Activated CD4-positive, alpha-beta T cell treated with anti-CD3 and anti-CD28 coated beads, Interleukin-2, Interleukin-4, amounts not matched to agents 100 ng/mL and 50 ng/mL, durations not matched to agents 16 hours and 8 hours (primary cell): ENCODE measurements at regions not wholly inside any gene's neighbourhood (a gene's known extent, or its start where the extent isn't known, plus 50 kb on each side); places are given as distances from the start of the nearest gene placed in this dataset.

Experiments used
- DNase-seq: peaks from one replicate; pipeline ENCODE4 v3.0.0-alpha.2; 2020; ENCODE audit warnings: low spot score

DNA sequence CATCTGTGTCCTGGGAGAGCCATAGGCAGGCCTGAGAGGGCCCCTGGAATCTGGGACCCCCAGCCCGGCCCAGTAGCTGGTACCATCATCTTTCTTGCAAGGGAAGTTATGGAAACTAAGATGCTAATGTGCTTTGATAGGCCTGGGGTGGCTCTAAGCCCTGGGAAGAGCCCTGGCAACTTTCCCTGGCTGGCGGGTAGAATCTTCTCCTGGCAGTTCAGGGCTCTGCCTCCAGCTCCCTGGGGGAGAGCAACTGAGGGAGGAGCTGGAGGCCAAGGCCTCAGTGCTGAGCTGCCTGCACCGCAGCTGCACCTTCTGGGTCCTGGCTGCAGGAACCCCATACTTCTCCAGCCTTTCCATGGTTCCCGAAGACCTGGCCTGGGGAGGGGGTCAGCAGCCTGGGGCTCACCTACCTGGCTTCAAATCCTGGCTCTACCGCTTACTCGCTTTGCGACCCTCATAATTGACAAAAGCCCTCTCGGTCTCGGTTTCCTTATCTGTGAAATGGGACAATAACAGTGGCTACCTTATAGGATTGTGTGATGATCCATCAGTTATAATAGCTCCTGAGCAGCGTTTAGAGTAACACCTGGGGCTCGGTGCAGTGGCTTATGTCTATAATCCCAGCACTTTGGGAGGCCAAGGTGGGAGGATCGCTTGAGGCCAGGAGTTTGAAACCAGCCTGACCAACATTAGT lies 333.7 kb downstream of the SEC14L1 start:
- DNase-seq = no peak

DNA sequence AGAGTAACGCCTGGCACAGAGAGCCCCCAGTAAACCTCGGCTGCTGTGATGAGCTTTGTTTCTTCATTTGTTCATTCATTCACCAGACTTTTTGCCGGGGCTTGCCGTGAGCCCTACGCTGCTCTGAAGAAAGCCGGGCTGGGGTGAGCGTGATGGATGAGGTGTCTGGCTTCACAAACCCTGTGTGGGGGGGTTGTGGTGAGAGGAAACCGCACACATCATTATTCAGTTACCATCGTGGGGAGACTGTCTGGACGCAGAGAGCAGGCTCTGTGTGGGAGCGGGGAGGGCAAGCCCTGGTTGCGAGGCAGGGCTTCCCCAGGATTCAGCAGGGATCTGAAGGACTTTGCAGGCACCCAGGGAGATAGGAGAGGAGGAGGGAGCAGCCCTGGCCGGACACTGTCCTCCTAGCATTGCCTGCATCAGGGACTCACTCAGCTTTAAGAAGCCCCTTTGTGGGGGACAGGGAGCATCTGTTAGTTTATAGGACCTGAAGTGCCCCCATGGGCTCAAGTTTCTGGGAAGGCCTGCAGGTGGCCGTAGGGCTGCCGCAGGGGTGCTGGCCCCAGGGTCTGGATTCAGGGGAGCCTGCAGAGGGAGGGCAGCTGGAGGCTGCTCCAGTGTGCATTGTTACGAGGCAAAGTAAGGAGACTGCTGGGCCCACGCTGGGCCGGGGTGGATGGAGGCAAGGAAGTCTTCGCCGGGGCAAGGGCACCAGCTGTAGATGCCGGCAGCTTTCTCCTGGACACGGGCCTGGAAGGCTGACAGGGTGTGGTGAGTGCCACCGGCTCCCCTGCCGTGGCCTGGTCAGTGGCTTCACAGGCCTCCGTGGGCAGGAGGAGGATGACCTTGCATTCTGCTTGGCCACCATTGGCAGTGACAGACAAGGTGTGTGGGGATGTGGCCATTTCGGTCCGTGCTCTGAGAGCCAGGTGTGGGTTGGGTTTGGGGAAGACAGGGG lies 334.5 kb downstream of the SEC14L1 start:
- no peak for DNase-seq

DNA sequence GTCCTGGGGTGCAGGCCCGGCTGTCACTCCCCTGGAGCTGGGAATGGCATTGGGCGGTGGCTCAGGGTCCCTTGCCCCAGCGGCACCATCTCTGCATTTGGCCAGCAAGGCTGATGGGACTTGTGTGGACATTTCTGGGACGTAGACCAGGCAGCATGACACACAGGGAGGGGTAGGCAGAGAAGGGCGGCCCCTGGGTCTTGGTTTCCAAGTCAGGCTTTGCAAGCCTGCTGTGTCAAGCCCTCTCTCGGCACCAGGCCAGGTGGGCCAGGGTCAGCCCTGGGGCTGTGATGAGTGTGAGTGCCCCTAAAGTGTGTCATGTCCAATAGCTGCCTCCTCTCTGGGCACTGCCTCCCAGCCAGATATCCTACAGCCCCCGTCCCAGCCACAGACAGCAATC lies 335.2 kb downstream of the SEC14L1 start:
- DNase-seq = no peak

DNA sequence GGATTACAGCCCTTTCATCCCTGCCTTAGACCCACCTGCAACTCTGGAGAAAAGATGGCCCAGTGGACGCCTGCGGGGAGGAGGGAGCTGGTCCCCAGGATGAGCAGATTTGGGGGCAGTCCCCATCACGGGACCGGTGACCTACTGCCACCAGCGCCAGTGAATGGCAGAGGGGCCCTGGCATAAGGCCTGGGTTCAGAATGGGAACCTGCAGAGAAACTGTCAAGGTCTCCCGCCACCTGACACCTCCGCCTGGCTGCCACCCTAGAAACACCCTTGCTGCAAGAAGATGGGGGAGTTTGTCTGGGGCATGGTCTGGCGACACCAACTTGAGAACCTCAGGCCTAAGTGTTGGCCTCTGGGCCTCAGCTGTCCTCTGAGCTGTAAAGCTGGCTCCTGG lies 335.7 kb downstream of the SEC14L1 start:
- DNase-seq = no peak

DNA sequence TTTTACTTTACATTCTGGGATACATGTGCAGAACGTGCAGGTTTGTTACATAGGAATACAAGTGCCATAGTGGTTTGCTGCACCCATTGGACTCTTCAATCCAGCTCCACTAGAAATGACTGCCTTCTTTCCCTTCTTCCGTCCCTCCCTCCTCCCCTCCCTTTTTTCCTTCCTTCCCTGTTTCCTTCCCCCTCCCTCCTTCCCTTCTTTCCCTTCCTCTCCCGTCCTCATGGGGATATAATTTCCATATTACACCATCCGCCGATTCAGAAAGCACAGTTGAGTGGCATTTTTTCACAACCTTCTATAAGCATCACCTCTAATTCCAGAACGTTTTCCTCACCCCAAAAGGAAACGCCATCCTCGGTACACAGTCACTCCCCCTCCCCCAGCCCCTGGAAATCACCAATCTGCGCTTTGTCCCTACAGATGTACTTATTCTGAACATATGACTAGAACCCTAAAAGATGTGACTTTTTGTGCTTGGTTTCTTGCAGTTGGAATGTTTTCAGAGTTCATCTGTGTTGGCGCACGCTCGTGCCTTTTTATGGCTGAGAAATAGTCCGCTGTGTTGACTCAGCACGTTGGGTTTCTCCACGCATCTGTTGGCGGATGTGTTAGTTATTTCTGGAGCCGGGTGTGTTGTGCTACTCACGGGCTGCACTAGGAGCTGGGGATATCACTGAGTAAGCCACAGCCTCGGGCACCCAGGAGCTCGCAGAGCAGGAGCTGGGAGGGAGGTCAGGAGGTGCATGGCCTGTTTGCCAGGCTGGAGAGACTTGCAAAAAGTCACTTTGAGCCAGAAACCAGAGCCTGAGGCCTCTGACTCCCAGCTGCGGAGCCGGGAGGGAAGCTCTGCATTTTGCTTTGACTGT lies 336.4 kb downstream of the SEC14L1 start:
- DNase-seq = peak; percentile 45

DNA sequence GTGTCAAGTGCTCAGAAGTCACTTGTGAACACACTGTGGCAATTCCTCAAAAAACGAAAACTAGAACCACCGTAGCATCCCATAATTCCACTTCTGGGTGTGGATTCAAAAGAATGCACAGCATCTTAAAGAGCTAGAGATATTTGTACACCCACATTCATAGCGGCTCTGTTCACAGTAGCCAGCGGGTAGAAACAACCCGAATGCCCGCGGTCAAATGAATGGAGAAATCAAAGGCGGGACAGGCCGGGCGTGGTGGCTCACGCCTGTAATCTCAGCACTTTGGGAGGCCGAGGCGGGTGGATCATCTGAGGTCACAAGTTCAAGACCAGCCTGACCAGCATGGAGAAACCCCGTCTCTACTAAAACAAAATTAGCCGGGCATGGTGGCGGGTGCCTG lies 337.5 kb downstream of the SEC14L1 start:
- no peak for DNase-seq

DNA sequence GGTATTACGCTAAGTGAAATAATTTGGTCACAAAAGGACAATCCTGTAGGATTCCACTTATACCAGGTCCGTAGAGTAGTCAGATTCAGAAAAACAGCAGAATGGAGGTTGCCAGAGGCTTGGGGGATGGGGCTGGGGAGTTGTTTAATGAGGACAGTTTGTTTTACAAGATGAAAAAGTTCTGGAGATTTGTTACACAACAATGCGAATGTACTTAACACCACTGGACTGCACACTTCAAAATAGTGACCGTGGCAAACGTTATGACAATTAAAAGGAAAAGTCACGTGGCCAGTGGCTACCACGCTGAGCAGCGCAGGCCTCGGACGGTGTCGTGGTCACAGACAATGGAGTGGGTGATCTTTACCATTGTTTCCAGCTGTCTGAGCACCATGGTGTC lies 338.1 kb downstream of the SEC14L1 start:
- no peak for DNase-seq

DNA sequence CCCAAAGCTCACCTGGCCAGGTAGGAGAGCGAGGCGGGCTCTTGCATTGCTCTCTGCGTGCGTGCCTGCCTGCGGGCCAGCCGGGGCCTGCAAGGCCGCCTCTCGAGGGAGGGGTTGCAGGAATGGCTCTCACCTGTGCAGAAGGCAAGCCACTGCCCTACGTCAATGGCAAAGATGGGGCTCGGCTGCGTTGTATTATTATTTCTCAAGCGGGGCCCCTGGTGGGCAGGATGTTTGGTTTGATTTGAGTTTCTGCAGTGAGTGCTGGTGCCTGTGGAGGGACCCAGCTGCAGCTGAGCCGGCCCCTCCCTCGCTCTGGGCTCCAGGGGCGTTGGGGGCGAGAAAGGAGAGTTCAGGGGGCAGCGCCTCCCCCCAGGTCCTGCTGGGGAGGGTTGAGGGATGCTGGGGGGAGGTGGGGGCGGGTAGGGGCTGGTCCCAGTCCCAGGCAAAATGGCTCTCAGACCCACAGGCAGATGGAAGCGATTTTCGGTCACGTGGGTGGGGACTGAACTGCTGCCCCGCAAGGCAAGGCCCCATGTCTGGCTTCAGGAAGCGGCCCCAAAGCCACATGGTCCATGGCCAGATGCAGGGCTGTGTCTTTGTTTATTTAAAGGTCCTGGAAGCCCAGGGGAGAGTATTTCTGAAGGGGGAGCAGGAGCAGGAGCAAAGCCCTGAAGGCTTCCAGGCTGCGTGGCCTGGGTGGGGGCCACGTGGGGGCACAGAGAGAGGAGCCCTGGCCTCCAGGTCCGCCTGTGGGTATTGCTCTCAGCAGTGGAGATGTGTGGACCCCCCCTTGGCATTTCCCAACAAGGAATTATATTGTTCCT lies 338.8 kb downstream of the SEC14L1 start:
- DNase-seq = no peak

DNA sequence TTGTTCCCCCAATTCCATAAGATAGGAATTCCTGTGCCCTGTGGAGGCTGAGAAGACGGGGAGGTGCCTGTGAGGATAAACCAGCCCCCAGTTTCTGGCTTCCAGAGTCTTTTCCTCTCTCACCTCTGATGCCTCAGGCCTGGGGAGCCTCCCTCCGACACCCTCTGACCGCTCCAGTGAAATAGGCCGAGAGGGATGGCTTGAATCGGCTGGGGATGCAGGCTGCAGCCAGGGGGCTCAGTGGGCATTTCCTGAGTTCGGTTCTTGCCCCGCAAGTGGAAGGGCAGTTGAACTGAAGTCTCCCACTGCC lies 339.4 kb downstream of the SEC14L1 start:
- DNase-seq = no peak

DNA sequence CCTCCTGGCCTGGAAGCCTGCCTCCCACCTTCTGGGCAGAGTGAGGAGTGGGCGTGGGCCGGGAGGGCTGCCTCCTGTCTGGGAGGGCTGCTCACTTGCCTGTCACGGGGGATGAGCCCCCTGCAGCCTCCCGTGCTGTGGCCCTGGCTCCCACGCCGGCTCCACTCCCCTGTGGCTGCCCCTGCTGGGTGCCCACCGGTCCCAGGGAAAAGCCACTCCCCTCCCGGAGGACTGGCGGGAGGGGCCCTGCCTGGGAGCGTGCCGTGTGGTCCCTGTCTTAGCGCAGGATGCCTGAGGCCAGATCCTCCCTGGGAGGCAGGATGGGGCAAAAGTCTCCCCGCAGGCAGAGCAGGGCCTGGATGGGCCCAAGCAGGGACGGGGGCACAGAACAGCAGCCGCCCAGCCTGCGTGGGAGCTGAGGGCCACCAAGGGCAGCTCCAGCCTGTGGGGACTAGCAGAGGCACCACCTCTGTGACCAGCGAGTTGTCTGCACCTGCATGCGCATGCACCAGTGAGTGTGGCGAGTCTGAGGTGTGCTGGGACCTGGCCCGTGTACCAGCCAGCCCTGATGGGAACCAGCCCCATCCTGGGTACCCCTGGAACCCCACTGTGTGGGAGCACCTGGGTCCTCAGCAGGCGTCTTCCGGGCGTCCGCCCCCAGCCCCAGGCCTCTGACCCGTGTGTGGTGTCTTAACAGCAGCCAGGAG lies 339.9 kb downstream of the SEC14L1 start:
- no peak for DNase-seq

DNA sequence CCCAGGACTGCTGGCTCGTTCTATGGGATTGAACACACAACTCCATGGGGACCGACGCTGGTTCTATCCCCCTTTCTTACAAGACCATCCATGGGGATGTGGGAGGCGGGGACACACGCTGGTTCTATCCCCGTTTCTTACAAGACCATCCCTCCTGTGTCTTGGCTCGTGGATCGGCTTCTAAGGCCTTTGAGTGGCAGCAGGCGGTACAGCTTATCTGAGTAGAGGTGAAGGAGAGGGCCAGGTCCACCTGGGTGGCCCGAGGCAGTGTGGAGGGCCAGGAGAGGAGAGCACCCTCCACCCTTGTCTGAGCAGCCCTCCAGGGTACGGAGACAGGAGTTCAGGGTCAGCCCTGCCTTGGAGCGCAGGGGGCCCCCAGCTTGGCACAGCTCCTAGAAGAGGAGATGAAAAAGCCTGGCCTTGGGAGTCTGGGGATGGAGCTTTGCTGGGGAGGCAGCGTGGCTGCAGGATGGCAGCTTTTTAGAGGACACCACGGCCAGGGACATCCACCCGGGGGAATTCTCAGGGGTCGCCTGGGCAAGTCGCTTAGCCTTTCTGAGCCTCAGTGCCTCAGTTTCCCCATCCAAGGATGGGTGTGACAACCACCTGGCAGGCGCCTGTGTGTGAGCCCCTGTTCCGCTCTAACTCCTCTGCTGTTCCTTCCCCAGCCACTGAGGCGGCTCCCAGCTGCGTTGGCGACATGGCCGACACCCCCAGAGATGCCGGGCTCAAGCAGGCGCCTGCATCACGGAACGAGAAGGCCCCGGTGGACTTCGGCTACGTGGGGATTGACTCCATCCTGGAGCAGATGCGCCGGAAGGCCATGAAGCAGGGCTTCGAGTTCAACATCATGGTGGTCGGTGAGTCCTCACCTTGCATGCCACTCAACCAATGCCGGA lies 341.0 kb downstream of the SEC14L1 start:
- DNase-seq = no peak

DNA sequence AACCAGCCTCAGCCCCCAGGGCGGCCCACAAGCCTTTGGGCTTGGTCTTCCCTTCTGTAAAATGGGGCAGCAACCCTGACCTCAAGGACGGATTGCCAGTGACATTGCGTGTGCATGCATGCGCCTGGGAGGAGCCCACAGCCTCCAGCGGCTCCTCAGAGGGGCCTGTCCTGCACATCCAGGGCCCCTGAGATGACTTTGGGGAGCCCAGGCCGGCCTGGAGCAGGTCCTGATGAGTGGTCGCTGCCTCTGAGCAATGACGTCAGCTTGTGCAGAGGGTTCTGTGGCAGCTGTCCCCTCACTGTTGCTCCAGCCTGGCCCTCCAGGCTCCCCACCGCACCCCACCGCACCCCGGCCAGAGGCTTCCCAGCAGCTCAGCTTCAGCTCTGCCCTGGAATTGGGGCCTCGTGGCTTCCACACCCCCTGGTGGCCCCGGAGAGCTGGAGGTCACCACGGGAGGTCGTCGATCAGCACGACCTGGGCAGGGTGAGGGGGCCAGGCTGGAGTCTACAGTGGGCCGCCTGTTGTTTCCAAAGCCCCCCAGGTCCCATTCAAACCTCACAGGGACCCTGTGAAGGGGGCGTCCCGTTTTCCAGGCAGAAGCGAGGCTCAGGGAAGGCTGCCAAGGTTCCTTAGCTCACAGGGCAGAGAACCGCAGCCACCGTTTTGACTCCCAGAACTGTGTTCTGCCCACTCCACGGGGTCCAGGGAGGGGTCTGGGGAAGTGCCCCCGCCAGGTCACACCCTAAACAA lies 341.8 kb downstream of the SEC14L1 start:
- DNase-seq = no peak

DNA sequence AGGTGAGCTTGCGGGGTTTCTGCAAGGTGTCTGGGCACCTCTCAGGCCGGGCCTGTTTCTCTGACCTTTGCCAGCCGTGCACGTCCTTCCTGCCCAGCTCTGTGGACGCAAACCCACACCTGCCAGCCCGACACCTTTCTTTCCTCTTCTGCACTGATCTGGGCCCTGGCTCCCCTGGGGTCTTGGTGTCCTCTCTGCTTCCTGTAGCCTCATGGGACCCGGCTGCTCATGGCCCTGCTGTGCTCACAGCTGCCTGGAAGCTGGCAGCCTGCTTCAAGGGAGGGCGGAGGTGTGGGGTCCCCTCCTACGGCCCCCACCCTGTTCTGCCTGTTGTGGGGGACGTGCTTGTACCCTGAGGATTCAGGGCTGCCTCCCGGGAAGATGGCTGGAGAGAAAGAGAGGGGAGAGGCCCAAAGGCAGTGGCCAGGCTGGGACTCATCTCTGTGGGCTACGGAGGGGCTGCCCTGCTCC lies 342.4 kb downstream of the SEC14L1 start:
- no peak for DNase-seq

DNA sequence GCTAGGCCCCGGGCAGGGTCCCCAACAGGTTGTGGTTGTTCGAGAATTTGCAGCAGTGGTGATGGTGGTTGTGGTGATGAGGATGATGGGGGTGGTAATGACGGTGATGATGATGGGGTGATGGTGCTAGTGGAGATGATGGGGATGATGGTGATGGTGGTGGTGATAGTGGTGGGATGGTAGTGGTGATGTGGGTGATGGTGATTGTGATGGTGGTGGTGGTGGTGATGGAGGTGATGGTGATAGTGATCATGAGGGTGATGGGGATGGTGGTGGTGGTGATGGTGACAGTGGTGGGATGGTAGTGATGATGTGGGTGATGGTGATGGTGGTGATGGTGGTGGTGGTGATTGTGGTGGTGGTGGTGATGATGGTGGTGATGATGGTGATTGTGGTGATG lies 343.3 kb downstream of the SEC14L1 start:
- no peak for DNase-seq

DNA sequence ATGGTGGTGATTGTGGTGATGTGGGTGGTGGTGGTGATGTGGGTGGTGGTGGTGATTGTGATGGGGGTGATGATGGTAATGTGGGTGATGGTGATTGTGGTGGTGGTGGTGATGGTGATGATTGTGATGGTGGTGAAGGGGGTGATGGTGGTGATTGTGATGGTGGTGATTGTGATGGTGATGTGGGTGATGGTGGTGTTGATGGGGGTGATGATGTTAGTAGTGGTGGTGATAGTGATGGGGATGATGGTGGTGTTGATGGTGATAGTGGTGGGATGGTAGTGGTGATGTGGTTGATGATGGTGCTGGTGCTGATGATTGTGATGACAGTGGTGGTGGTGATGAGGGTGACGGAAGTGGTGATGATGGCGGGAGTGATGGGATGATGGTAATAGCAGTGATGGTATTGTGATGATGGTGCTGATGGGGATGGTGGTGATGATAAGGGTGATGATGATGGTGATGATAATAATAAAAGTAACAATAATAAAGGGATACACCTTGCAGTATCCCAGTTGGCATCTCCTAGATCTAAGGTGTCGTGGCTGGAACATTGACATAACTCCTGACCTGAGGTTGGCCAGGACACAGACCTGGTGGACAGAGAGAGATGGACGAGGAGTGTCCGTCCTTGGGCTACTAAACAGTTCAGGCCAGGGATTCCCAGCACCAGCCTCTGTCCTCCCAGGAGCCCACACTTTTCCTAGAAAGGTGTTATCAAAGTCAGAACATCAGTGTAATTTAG lies 344.5 kb downstream of the SEC14L1 start:
- DNase-seq = no peak

DNA sequence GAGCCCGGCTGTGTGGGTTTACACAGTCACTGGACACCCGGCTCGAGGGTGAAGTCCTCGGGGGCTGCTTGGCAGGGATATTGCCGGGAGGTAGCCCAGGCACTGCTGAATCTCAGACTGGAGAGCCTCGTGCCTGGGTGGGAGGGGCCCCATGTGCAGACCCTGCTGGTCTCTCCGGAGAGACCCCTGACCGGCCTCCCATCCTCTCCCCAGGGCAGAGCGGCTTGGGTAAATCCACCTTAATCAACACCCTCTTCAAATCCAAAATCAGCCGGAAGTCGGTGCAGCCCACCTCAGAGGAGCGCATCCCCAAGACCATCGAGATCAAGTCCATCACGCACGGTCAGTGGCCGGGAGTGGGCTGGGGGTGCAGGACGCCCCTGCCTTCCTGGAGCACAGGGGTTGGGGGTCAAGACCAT lies 346.5 kb downstream of the SEC14L1 start:
- DNase-seq = no peak

DNA sequence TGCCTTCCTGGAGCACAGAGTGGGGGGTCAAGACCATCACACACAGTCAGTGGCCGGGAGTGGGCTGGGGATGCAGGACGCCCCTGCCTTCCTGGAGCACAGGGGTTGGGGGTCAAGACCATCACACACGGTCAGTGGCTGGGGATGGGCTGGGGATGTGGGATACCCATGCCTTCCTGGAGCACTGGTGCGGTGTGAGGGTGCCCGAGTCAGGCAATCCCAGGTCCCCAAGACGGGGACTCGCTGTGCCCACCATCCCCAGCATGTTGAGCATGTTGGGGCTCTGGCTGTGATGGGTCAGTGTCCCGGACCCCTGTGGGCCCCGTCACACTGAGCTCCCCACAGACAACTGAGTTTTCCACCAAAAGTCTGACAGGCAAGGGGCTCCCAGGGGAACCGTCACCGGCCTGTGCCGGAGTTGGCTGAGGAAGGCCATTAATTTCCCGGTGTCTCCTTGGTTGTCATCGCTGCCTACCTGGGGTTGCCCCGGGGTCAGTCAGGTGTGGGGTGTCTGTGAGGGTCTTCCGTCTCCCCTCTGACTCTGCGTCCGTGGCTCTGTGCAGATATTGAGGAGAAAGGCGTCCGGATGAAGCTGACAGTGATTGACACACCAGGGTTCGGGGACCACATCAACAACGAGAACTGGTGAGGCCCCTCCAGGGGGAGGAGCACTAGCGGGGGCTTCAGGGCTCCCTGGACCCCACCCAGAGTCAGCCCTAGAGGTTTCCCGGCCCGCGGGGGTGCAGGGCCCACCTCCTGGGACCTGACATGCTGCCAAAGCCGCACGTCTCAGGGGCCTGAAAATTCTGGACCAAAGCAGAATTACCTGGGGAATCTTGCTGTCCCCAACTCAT lies 347.1 kb downstream of the SEC14L1 start:
- DNase-seq = no peak
